Mesothelial cell of epicardium (in vitro differentiated cells): ENCODE measurements at regions not wholly inside any gene's neighbourhood (a gene's known extent, or its start where the extent isn't known, plus 50 kb on each side); places are given as distances from the start of the nearest gene placed in this dataset.

Experiments used
- DNase-seq, 2 experiments: peaks; one replicate each; pipeline ENCODE4 v3.0.0; 2021; ENCODE audit warnings: low spot score in 2 of 2; ENCODE audit not compliant: unreplicated experiment in 2 of 2
- H3K27ac Mint-ChIP-seq: 2 replicates; pipeline ENCODE4 v1.8.0; 2021; ENCODE audit warnings: mixed read lengths
- H3K27me3 Mint-ChIP-seq: 2 replicates; pipeline ENCODE4 v1.8.0; 2021; ENCODE audit warnings: low read depth, mixed read lengths
- H3K36me3 Mint-ChIP-seq: 2 replicates; pipeline ENCODE4 v1.8.0; 2021; ENCODE audit warnings: mixed read lengths
- H3K4me1 Mint-ChIP-seq: 2 replicates; pipeline ENCODE4 v1.8.0; 2021; ENCODE audit warnings: mixed read lengths
- H3K4me3 Mint-ChIP-seq: 2 replicates; pipeline ENCODE4 v1.8.0; 2021; ENCODE audit warnings: mild to moderate bottlenecking, moderate library complexity, mixed read lengths
- H3K9me3 Mint-ChIP-seq: 2 replicates; pipeline ENCODE4 v1.8.0; 2021; ENCODE audit warnings: mixed read lengths
- CTCF ChIP-seq: fragments of 200-600 bp; sonication (generic); IDR thresholded peaks from one replicate; pipeline ENCODE4 v1.5.0; 2021; ENCODE audit warnings: antibody characterized with exemption; ENCODE audit not compliant: unreplicated experiment

GRCh38 chr4:157895205-157895604 lies 277.6 kb downstream of the GASK1B start:
- Mint-ChIP-seq H3K9me3 (no peaks in the 10 kb centered on the region), H3K27ac (no peak overlapping the region), H3K27me3 (no peaks in the 10 kb centered on the region), H3K4me3 (no peak overlapping the region), H3K36me3 (no peaks in the 10 kb centered on the region), H3K4me1 (peaks cover 19% of the 10 kb centered on the region)
- DNase-seq: no peak
- TF ChIP-seq CTCF: no peak

- H3K36me3 Mint-ChIP-seq: no peaks in the 10 kb centered on the region
- no peaks in the 10 kb centered on the region for H3K27me3 Mint-ChIP-seq
- H3K9me3 Mint-ChIP-seq: no peaks in the 10 kb centered on the region
- DNase-seq: no peak
- H3K27ac Mint-ChIP-seq: no peak overlapping the region
- no peak for TF ChIP-seq CTCF
- no peaks in the 10 kb centered on the region for H3K4me1 Mint-ChIP-seq
- H3K4me3 Mint-ChIP-seq: no peak overlapping the region
Measured at GRCh38 chr4:157889788-157890187, 283.0 kb downstream of the GASK1B start.

GRCh38 chr4:157888281-157888680 lies 284.5 kb downstream of the GASK1B start:
- H3K4me3 Mint-ChIP-seq: no peak overlapping the region
- no peaks in the 10 kb centered on the region for H3K36me3 Mint-ChIP-seq
- H3K4me1 Mint-ChIP-seq: no peaks in the 10 kb centered on the region
- DNase-seq: no peak
- no peaks in the 10 kb centered on the region for H3K27me3 Mint-ChIP-seq
- H3K27ac Mint-ChIP-seq: no peak overlapping the region
- no peak for TF ChIP-seq CTCF
- H3K9me3 Mint-ChIP-seq: no peaks in the 10 kb centered on the region

- Mint-ChIP-seq H3K27ac (no peak overlapping the region), H3K4me1 (no peaks in the 10 kb centered on the region), H3K4me3 (no peak overlapping the region), H3K36me3 (no peaks in the 10 kb centered on the region), H3K9me3 (no peaks in the 10 kb centered on the region), H3K27me3 (no peaks in the 10 kb centered on the region)
- TF ChIP-seq CTCF: no peak
- no peak for DNase-seq
Measured at GRCh38 chr4:157887316-157887715, 285.5 kb downstream of the GASK1B start.

GRCh38 chr4:157886645-157887044 lies 286.2 kb downstream of the GASK1B start:
- Mint-ChIP-seq H3K4me3 (no peak overlapping the region), H3K27ac (no peak overlapping the region), H3K9me3 (no peaks in the 10 kb centered on the region), H3K27me3 (no peaks in the 10 kb centered on the region), H3K4me1 (no peaks in the 10 kb centered on the region), H3K36me3 (no peaks in the 10 kb centered on the region)
- DNase-seq: no peak
- TF ChIP-seq CTCF: no peak

GRCh38 chr4:157885811-157886210 lies 287.0 kb downstream of the GASK1B start:
- H3K36me3 Mint-ChIP-seq: no peaks in the 10 kb centered on the region
- TF ChIP-seq CTCF: no peak
- H3K27ac Mint-ChIP-seq: no peak overlapping the region
- H3K4me1 Mint-ChIP-seq: no peaks in the 10 kb centered on the region
- no peak for DNase-seq
- H3K27me3 Mint-ChIP-seq: no peaks in the 10 kb centered on the region
- no peak overlapping the region for H3K4me3 Mint-ChIP-seq
- H3K9me3 Mint-ChIP-seq: no peaks in the 10 kb centered on the region
